HUES48 (cell line): ENCODE measurements at regions not wholly inside any gene's neighbourhood (a gene's known extent, or its start where the extent isn't known, plus 50 kb on each side); places are given as distances from the start of the nearest gene placed in this dataset.

Experiments
- H3K27ac ChIP-seq: one replicate; pipeline ENCODE4 v1.7.0; 2013; ENCODE audit warnings: low read depth, low read length, inconsistent platforms
- H3K27me3 ChIP-seq: 2 replicates; pipeline ENCODE4 v1.6.1; 2013; ENCODE audit warnings: mild to moderate bottlenecking, low read length; ENCODE audit not compliant: control insufficient read depth, insufficient read depth
- H3K36me3 ChIP-seq: 2 replicates; pipeline ENCODE4 v1.6.1; 2013; ENCODE audit warnings: low read length; ENCODE audit not compliant: control insufficient read depth, insufficient read depth
- H3K4me1 ChIP-seq: 2 replicates; pipeline ENCODE4 v1.6.1; 2013; ENCODE audit warnings: mild to moderate bottlenecking, low read length; ENCODE audit not compliant: control insufficient read depth, insufficient read depth
- H3K4me3 ChIP-seq: 2 replicates; pipeline ENCODE4 v1.5.1; 2013; ENCODE audit warnings: mild to moderate bottlenecking, low read depth, low read length
- H3K9ac ChIP-seq: 2 replicates; pipeline ENCODE4 v1.6.1; 2013; ENCODE audit warnings: mild to moderate bottlenecking, low read depth, low read length, moderate library complexity
- H3K9me3 ChIP-seq: 2 replicates; pipeline ENCODE4 v1.6.1; 2013; ENCODE audit warnings: low read length; ENCODE audit not compliant: control insufficient read depth, insufficient read depth

DNA sequence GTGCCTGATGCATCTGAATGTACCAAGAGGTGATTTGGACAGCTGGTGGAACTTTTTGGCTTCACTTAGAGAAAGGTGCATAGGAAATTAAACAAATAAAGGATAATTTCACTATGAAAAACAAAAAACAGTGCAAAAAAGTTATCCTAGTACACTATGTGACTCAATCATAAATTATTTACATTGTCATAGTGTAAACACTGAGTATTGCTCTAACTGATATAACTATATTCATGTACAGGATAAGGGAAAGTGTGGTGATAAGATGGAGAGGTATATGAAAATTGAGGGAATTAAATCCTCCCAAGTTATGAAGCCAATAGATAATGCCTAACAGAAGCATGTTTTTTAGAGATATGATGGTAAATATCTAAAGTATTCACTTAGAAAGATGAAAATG is 50.2 kb upstream of the CPNE4 start:
- H3K4me1 ChIP-seq: peaks cover 11% of the 10 kb centered on the region
- H3K36me3 ChIP-seq: no peaks in the 10 kb centered on the region
- H3K9me3 ChIP-seq: no peaks in the 10 kb centered on the region
- H3K27ac ChIP-seq: no peak overlapping the region
- H3K4me3 ChIP-seq: no peak overlapping the region
- no peaks in the 10 kb centered on the region for H3K27me3 ChIP-seq
- no peak overlapping the region for H3K9ac ChIP-seq

DNA sequence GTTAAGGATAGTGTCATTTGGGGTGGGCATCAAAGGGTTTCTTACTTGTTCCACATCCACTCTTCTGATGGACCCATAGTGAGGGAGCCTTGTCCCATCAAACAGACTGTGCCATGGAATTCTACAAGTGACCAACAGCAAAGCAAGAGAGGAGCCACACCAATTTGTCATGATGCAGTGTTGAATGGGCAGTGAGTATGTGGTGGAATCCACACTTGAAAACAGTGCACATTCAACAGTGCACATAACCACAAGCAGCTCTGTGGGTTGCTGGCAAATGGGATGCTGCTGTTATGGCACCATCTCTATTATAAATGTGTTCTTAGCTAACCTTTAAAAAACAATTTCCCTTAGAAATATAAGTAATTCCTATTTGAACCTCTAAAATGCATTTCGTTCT is 52.5 kb upstream of the CPNE4 start:
- H3K27ac ChIP-seq: no peak overlapping the region
- no peaks in the 10 kb centered on the region for H3K27me3 ChIP-seq
- H3K4me3 ChIP-seq: no peak overlapping the region
- peaks cover 11% of the 10 kb centered on the region for H3K4me1 ChIP-seq
- no peak overlapping the region for H3K9ac ChIP-seq
- H3K9me3 ChIP-seq: no peaks in the 10 kb centered on the region
- no peaks in the 10 kb centered on the region for H3K36me3 ChIP-seq

DNA sequence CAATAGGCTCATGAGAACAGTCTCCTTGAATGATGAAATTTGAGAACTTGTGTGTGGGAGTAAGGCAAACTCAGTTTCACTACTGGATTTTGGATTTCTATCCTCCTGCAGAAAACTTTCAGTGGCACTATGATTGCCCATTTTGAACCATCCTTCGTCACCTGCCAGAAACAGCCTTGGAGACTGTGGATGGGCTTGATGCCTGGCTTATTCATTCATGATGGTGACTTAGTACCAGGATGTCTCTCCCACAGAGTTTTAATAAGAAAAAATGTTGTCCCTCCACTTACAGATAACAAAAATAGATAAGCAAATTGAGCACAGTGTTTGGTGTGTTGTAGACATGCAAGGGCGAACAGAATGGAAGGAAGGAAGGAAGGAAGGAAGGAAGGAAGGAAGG is 53.5 kb upstream of the CPNE4 start:
- Histone ChIP-seq H3K27ac (no peak overlapping the region), H3K36me3 (no peaks in the 10 kb centered on the region), H3K4me1 (peaks cover 8% of the 10 kb centered on the region), H3K9me3 (no peaks in the 10 kb centered on the region), H3K27me3 (no peaks in the 10 kb centered on the region), H3K4me3 (no peak overlapping the region), H3K9ac (no peak overlapping the region)

- Histone ChIP-seq H3K36me3 (no peaks in the 10 kb centered on the region), H3K9ac (no peak overlapping the region), H3K9me3 (no peaks in the 10 kb centered on the region), H3K4me1 (no peaks in the 10 kb centered on the region), H3K27me3 (no peaks in the 10 kb centered on the region), H3K4me3 (no peak overlapping the region), H3K27ac (no peak overlapping the region)
These were observed 56.1 kb upstream of the CPNE4 start for GRCh38 chr3:132090921-132091320.

DNA sequence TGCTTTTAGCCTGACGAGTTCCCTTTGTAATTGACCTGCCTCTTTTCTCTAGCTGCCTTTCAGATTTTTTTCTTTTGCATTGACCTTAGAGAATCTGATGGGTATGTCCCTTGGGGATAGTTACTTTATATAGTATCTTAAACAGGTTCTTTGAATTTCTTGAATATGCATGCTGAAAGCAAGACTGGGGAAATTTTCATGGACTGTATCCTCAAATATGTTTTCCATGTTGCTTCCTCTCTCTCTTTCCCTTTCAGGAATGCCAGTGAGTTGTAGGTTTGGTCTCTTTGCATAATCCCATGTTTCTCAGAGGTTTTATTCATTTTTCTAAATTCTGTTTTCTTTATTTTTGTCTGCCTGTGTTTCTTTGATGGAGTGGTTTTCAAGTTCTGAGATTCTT is 81.8 kb upstream of the CPNE4 start:
- no peaks in the 10 kb centered on the region for H3K9me3 ChIP-seq
- no peak overlapping the region for H3K27ac ChIP-seq
- no peak overlapping the region for H3K9ac ChIP-seq
- no peaks in the 10 kb centered on the region for H3K4me1 ChIP-seq
- H3K4me3 ChIP-seq: no peak overlapping the region
- H3K36me3 ChIP-seq: no peaks in the 10 kb centered on the region
- H3K27me3 ChIP-seq: no peaks in the 10 kb centered on the region

- no peak overlapping the region for H3K4me3 ChIP-seq
- no peaks in the 10 kb centered on the region for H3K4me1 ChIP-seq
- no peak overlapping the region for H3K27ac ChIP-seq
- H3K36me3 ChIP-seq: no peaks in the 10 kb centered on the region
- H3K9me3 ChIP-seq: no peaks in the 10 kb centered on the region
- no peak overlapping the region for H3K9ac ChIP-seq
- no peaks in the 10 kb centered on the region for H3K27me3 ChIP-seq
These were observed 82.8 kb upstream of the CPNE4 start for GRCh38 chr3:132117642-132118041.

- Histone ChIP-seq H3K36me3 (no peaks in the 10 kb centered on the region), H3K27ac (no peak overlapping the region), H3K27me3 (no peaks in the 10 kb centered on the region), H3K4me1 (no peaks in the 10 kb centered on the region), H3K9me3 (no peaks in the 10 kb centered on the region), H3K9ac (no peak overlapping the region), H3K4me3 (no peak overlapping the region)
These were observed 84.7 kb upstream of the CPNE4 start for GRCh38 chr3:132119531-132119930.

GRCh38 chr3:132124096-132124495 is 89.3 kb upstream of the CPNE4 start:
- Histone ChIP-seq H3K36me3 (no peaks in the 10 kb centered on the region), H3K9me3 (no peaks in the 10 kb centered on the region), H3K4me3 (no peak overlapping the region), H3K9ac (no peak overlapping the region), H3K4me1 (no peaks in the 10 kb centered on the region), H3K27me3 (no peaks in the 10 kb centered on the region), H3K27ac (no peak overlapping the region)

DNA sequence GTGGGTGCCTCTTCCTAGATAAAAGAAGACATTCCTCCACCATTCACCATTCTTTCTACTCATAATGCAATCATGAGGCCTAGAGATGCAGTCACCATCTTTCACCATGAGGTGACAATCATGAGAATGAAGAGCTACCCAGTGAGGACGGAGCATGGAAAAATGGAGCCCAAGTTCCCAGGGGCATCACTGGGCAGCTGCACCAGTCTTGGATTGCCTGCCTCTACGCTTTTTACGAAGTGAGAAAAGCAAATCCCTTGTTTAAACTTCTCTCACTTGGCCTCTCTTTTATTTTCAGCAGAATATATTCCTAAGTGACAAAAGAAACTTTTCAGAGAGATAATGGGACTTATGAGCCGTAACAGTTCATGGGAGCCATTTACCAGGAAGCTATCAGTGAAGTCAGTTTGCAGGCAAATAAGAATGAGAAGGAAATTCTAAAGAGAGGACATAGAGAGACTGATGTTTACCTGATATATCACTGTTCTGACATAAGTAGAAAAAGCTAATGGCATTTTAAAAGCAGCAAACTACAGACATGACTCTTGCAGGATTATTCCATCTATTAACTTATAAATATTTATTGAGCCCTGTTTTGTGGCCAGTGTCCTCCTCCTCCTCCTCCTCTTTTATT is 90.0 kb upstream of the CPNE4 start:
- Histone ChIP-seq H3K36me3 (no peaks in the 10 kb centered on the region), H3K27ac (no peak overlapping the region), H3K9ac (no peak overlapping the region), H3K4me3 (no peak overlapping the region), H3K4me1 (no peaks in the 10 kb centered on the region), H3K9me3 (no peaks in the 10 kb centered on the region), H3K27me3 (no peaks in the 10 kb centered on the region)

GRCh38 chr3:132134611-132135010 is 99.8 kb upstream of the CPNE4 start:
- Histone ChIP-seq H3K27ac (no peak overlapping the region), H3K9ac (no peak overlapping the region), H3K9me3 (no peaks in the 10 kb centered on the region), H3K36me3 (no peaks in the 10 kb centered on the region), H3K4me3 (no peak overlapping the region; the same call in 1 of the 2 replicates), H3K4me1 (peaks cover 27% of the 10 kb centered on the region), H3K27me3 (peaks cover 4% of the 10 kb centered on the region; the same call in 1 of the 2 replicates)

GRCh38 chr3:132135628-132136333 is 101.0 kb upstream of the CPNE4 start:
- H3K9me3 ChIP-seq: no peaks in the 10 kb centered on the region
- H3K9ac ChIP-seq: no peak overlapping the region
- H3K27ac ChIP-seq: peak overlapping the region; percentile 88
- peaks cover 27% of the 10 kb centered on the region for H3K4me1 ChIP-seq
- no peaks in the 10 kb centered on the region for H3K36me3 ChIP-seq
- H3K27me3 ChIP-seq: peaks cover 4% of the 10 kb centered on the region; the same call in 1 of the 2 replicates
- 0 out of 2 replicates have a peak overlapping the region, but pooled peaks have one; percentile 4 for H3K4me3 ChIP-seq
